Heart left ventricle (tissue), 16 donors: ENCODE measurements at regions not wholly inside any gene's neighbourhood (a gene's known extent, or its start where the extent isn't known, plus 50 kb on each side); places are given as distances from the start of the nearest gene placed in this dataset.

Experiments used
- ATAC-seq, 4 donors: fragments of 200-7000 bp; cut with Tn5 transposase; one replicate each; pipeline ENCODE4 v1.9.1; 2020 to 2022; ENCODE audit warnings: moderate library complexity in 4 of 4, mild to moderate bottlenecking in 3 of 4, moderate number of reproducible peaks in 1 of 4
- DNase-seq, 5 donors: peaks; one replicate each; pipeline ENCODE4 v3.0.0-alpha.2; 2020
- H3K27ac ChIP-seq, 12 donors: fragments of 200-600 bp; sonication (generic) in 4 of 12; one replicate each; pipeline versions ENCODE4 v1.5.0 to v1.8.0; 2016 to 2022; ENCODE audit warnings: mild to moderate bottlenecking in 2 of 12
- H3K27me3 ChIP-seq, 9 donors: fragments of 200-600 bp; sonication (generic) in 2 of 9; one replicate each; pipeline versions ENCODE4 v1.5.1 to v1.8.0; 2016 to 2022; ENCODE audit warnings: mild to moderate bottlenecking in 3 of 9
- H3K36me3 ChIP-seq, 9 donors: fragments of 200-600 bp; sonication (generic) in 2 of 9; one replicate each; pipeline versions ENCODE4 v1.5.0 to v1.8.0; 2018 to 2022; ENCODE audit warnings: mild to moderate bottlenecking in 2 of 9
- H3K4me1 ChIP-seq, 12 donors: fragments of 200-600 bp; sonication (generic) in 4 of 12; one replicate each; pipeline versions ENCODE4 v1.5.0 to v1.8.0; 2016 to 2022; ENCODE audit warnings: mild to moderate bottlenecking in 3 of 12
- H3K4me3 ChIP-seq, 12 donors: fragments of 200-600 bp; sonication (generic) in 4 of 12; one replicate each; pipeline versions ENCODE4 v1.5.0 to v1.8.0; 2017 to 2022; ENCODE audit warnings: mild to moderate bottlenecking in 9 of 12, moderate library complexity in 4 of 12
- H3K9me3 ChIP-seq, 12 donors: fragments of 200-600 bp; sonication (generic) in 4 of 12; one replicate each; pipeline versions ENCODE4 v1.5.0 to v1.8.0; 2016 to 2022; ENCODE audit warnings: mild to moderate bottlenecking in 1 of 12
- CTCF ChIP-seq, 12 donors: fragments of 200-600 bp; sonication (generic) in 4 of 12; IDR thresholded peaks; one replicate each; pipeline versions ENCODE4 v1.5.0 to v1.8.0; 2018 to 2022; ENCODE audit warnings: antibody characterized with exemption in 12 of 12, mild to moderate bottlenecking in 5 of 12
- POLR2A ChIP-seq, 2 donors: fragments of 450-650 bp; IDR thresholded peaks; one replicate each; pipeline ENCODE4 v1.6.1; 2017; ENCODE audit warnings: antibody characterized with exemption in 2 of 2, mild to moderate bottlenecking in 2 of 2, moderate library complexity in 2 of 2
- WGBS, 4 donors: extraction: QIAGEN DNeasy Blood & Tissue Kit in 2 of 4; methylation state at CpG; one replicate each; pipeline versions ENCODE4 v1.1.5 to v1.1.7; 2013 to 2018; 5-methylcytosine and 5-hydroxymethylcytosine counted together
- intact Hi-C, 10 donors: fragments of 100-400 bp; cut with DNase I; formaldehyde crosslinking; loops; one replicate each; pipeline versions ENCODE4 v1.11.1 to v1.14.2; 2022
- donor health status: ischemic (EF 13 %, LVEDD 7.1; RV severe dilation, severe dysfunction).
- donor health status: healthy with polysubstance abuse.
- donor health status: DM: no; HTN: yes; CAD: no.
- donor health status: DM: no; HTN: no; CAD: no.
- donor health status: ischemic (EF 25% LVEDD 6.9; RV normal size, moderate dysfunction).
- donor health status: ischemic (EF 25% LVEDD 5.7; RV mildly dilated, moderate dysfunction).
- donor health status: healthy.
- donor health status: DM: yes; HTN: yes; CAD: no.
- donor health status: ischemic (EF 35%, LVEDD 5.7; RV mildly dilated, moderate dysfunction).
- donor health status: nonischemic (EF 11% LVEDD 7.7; RV severe dilation, severe dysfunction).
- donor health status: DM: yes; HTN: yes; CAD: no.
- donor health status: PGD.
- donor health status: ischemic (EF 29% LVEDD 5.4; RV normal size, mild dysfunction).
- donor health status: nonischemic (EF 23%, LVEDD 6.1; RV moderate dilation, normal function).

- ATAC-seq = peak in 1 of 4 donors; percentile 22
- no peak for DNase-seq
- 23 to 43% (median 28%) methylated on average over 11 of the region's 11 CpGs for WGBS, 4 donors
- TF ChIP-seq POLR2A (IDR thresholded peaks at IDR 0.05) = no peak
- no peak for TF ChIP-seq CTCF (IDR thresholded peaks at IDR 0.05)
- Histone ChIP-seq H3K4me3 (no peak overlapping the region), H3K4me1 (peaks cover 0 to 12% (median 4%) of the 10 kb centered on the region in 12 donors), H3K27ac (no peak overlapping the region), H3K27me3 (no peaks in the 10 kb centered on the region), H3K36me3 (no peaks in the 10 kb centered on the region), H3K9me3 (no peaks in the 10 kb centered on the region)
- intact Hi-C loops = no loop called here
Observed at GRCh38 chr11:116062490-116063171, 558.4 kb upstream of the CADM1 start.

- ATAC-seq (peak in 2 of 4 donors; percentile 21 to 28), DNase-seq (no peak)
Observed at GRCh38 chr11:116062129-116062489, 557.9 kb upstream of the CADM1 start.

GRCh38 chr11:116061322-116061721 lies 557.1 kb upstream of the CADM1 start:
- H3K27ac ChIP-seq = no peak overlapping the region
- no peaks in the 10 kb centered on the region for H3K36me3 ChIP-seq
- H3K27me3 ChIP-seq = no peaks in the 10 kb centered on the region
- ATAC-seq (peak in 1 of 4 donors; percentile 15), DNase-seq (no peak)
- no peak overlapping the region for H3K4me3 ChIP-seq
- H3K9me3 ChIP-seq = no peaks in the 10 kb centered on the region
- TF ChIP-seq CTCF (IDR thresholded peaks at IDR 0.05) (no peak), POLR2A (IDR thresholded peaks at IDR 0.05) (no peak)
- H3K4me1 ChIP-seq = peaks cover 0 to 12% (median 4%) of the 10 kb centered on the region in 12 donors
- 93 to 96% (median 94%) methylated on average over 4 of the region's 4 CpGs for WGBS, 4 donors
- intact Hi-C loops = no loop called here

More at GRCh38 chr11:116062129-116062489, 557.9 kb upstream of the CADM1 start:
- WGBS, 4 donors = 61 to 73% (median 66%) methylated on average over 4 of the region's 4 CpGs
- peaks cover 0 to 12% (median 4%) of the 10 kb centered on the region in 12 donors for H3K4me1 ChIP-seq
- H3K4me3 ChIP-seq = no peak overlapping the region
- intact Hi-C loops = no loop called here
- TF ChIP-seq POLR2A (IDR thresholded peaks at IDR 0.05) = no peak
- no peak for TF ChIP-seq CTCF (IDR thresholded peaks at IDR 0.05)
- no peaks in the 10 kb centered on the region for H3K36me3 ChIP-seq
- no peaks in the 10 kb centered on the region for H3K27me3 ChIP-seq
- no peaks in the 10 kb centered on the region for H3K9me3 ChIP-seq
- H3K27ac ChIP-seq = no peak overlapping the region

- no peak for DNase-seq
- Histone ChIP-seq H3K9me3 (no peaks in the 10 kb centered on the region), H3K4me3 (no peak overlapping the region), H3K4me1 (peaks cover 0 to 12% (median 4%) of the 10 kb centered on the region in 12 donors), H3K27me3 (peaks cover 0 to 10% (median 0%) of the 10 kb centered on the region in 9 donors), H3K27ac (no peak overlapping the region), H3K36me3 (no peaks in the 10 kb centered on the region)
- ATAC-seq = no peak
- TF ChIP-seq POLR2A (IDR thresholded peaks at IDR 0.05) = no peak
- intact Hi-C loops = no loop called here
- WGBS, 4 donors = 79 to 88% (median 84%) methylated on average over 2 of the region's 2 CpGs
Observed at GRCh38 chr11:116059919-116060318, 555.7 kb upstream of the CADM1 start.

GRCh38 chr11:116057000-116057399 lies 552.8 kb upstream of the CADM1 start:
- TF ChIP-seq POLR2A (IDR thresholded peaks at IDR 0.05) (no peak), CTCF (IDR thresholded peaks at IDR 0.05) (no peak)
- Histone ChIP-seq H3K27me3 (peaks cover 0 to 21% (median 0%) of the 10 kb centered on the region in 9 donors), H3K4me3 (no peak overlapping the region), H3K4me1 (no peaks in the 10 kb centered on the region), H3K27ac (no peak overlapping the region), H3K9me3 (no peaks in the 10 kb centered on the region), H3K36me3 (no peaks in the 10 kb centered on the region)
- WGBS, 4 donors = 67 to 82% (median 70%) methylated on average over 3 of the region's 3 CpGs
- no peak for ATAC-seq
- no peak for DNase-seq
- intact Hi-C loops = no loop called here
